Loucy (cell line): ENCODE measurements at regions not wholly inside any gene's neighbourhood (a gene's known extent, or its start where the extent isn't known, plus 50 kb on each side); places are given as distances from the start of the nearest gene placed in this dataset.

Experiments used
- EZH2phosphoT487 ChIP-seq: fragments of 200-600 bp; IDR thresholded peaks from 2 replicates; pipeline ENCODE4 v1.6.1; 2018; ENCODE audit warnings: antibody characterized with exemption, mild to moderate bottlenecking, moderate library complexity, borderline replicate concordance
- TF ChIP-seq, protein P1 (sequence below): fragments of 200-600 bp; sonication (generic); conservative IDR thresholded peaks from 2 replicates; pipeline ENCODE4 v1.5.1; 2014; ENCODE audit warnings: mild to moderate bottlenecking, antibody characterized with exemption, low read length

DNA sequence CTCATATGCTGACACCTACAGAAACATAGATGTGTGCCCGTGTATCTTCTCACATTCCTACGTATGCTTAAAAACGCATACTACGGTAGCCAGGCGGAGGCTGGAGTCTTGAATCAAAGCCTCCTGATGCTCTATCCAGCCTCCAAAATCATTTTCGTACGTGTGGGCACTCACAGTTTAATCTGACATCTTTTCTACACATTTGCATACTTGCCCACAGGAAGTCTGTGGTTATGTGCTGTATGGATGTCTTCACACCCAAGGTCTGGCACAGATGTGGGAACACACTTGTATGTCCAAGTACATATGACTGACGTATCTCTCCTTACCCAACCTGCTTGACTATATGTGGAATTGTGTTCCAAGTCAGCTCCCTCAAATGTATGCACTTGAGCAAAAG, 561.8 kb upstream of the CADM1 start:
- no peak for TF ChIP-seq EZH2phosphoT487
- TF ChIP-seq, protein P1, sequence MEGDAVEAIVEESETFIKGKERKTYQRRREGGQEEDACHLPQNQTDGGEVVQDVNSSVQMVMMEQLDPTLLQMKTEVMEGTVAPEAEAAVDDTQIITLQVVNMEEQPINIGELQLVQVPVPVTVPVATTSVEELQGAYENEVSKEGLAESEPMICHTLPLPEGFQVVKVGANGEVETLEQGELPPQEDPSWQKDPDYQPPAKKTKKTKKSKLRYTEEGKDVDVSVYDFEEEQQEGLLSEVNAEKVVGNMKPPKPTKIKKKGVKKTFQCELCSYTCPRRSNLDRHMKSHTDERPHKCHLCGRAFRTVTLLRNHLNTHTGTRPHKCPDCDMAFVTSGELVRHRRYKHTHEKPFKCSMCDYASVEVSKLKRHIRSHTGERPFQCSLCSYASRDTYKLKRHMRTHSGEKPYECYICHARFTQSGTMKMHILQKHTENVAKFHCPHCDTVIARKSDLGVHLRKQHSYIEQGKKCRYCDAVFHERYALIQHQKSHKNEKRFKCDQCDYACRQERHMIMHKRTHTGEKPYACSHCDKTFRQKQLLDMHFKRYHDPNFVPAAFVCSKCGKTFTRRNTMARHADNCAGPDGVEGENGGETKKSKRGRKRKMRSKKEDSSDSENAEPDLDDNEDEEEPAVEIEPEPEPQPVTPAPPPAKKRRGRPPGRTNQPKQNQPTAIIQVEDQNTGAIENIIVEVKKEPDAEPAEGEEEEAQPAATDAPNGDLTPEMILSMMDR = no peak
